HG03469 (cell line): ENCODE measurements at regions not wholly inside any gene's neighbourhood (a gene's known extent, or its start where the extent isn't known, plus 50 kb on each side); places are given as distances from the start of the nearest gene placed in this dataset.

ENCODE experiments used
- ATAC-seq: cut with Tn5 transposase; IDR thresholded peaks from one replicate; pipeline ENCODE4 v1.9.1; 2021; ENCODE audit warnings: mild to moderate bottlenecking, moderate library complexity, moderate number of reproducible peaks; ENCODE audit not compliant: unreplicated experiment

- ATAC-seq = no peak
Observed at GRCh38 chr6:7042654-7043545, 64.9 kb upstream of the RREB1 start.

- no peak for ATAC-seq
Observed at GRCh38 chr6:7045331-7045730, 62.4 kb upstream of the RREB1 start.

GRCh38 chr6:7045746-7046145, 62.0 kb upstream of the RREB1 start:
- ATAC-seq = no peak

- ATAC-seq = no peak
Observed at GRCh38 chr6:7047128-7047527, 60.6 kb upstream of the RREB1 start.

- ATAC-seq = no peak
Observed at GRCh38 chr6:7047966-7048365, 59.8 kb upstream of the RREB1 start.

- no peak for ATAC-seq
Observed at GRCh38 chr6:7048894-7049293, 58.9 kb upstream of the RREB1 start.

GRCh38 chr6:7050004-7050403, 57.8 kb upstream of the RREB1 start:
- no peak for ATAC-seq

- ATAC-seq = no peak
Observed at GRCh38 chr6:7050872-7051779, 56.6 kb upstream of the RREB1 start.

GRCh38 chr6:7051780-7052442, 55.9 kb upstream of the RREB1 start:
- peak; percentile 32 for ATAC-seq

- no peak for ATAC-seq
Observed at GRCh38 chr6:7052443-7053011, 55.2 kb upstream of the RREB1 start.

GRCh38 chr6:7053125-7053774, 54.5 kb upstream of the RREB1 start:
- ATAC-seq = no peak
